ENCODE measurements at regions not wholly inside any gene's neighbourhood (a gene's known extent, or its start where the extent isn't known, plus 50 kb on each side); places are given as distances from the start of the nearest gene placed in this dataset.

DNA sequence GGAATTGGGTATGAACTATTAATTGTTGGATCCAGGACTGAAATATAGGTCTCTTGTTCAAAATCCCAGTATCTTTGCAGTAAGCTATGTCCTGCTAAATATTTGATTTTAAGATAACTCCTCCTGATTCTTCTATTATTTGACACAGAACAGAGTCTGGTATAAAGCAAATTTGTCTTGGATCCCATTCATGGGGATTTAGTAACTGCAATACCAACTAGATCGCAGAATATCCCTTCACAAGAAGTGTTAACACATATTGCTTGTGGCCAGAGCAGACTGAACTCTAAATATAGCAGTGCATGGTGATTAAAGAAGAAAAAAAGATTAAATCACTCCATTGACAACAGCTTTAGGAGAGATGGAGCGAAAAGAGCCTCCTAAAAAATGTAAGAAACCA, 68.2 kb upstream of the ARHGAP42 start:
- DNase-seq (ENCODE audit: low read depth) = no peak
- H3K4me3 ChIP-seq (ENCODE audit: control insufficient read depth, low read depth, low read length) = no peak overlapping the region
- no peak for TF ChIP-seq CTCF (IDR thresholded peaks at IDR 0.05; ENCODE audit: control insufficient read depth, insufficient read depth, low read depth, low read length, missing control alignments)

GRCh38 chr11:100619484-100619883, 67.6 kb upstream of the ARHGAP42 start:
- DNase-seq (ENCODE audit: low read depth) = no peak
- no peak for TF ChIP-seq CTCF (IDR thresholded peaks at IDR 0.05; ENCODE audit: control insufficient read depth, insufficient read depth, low read depth, low read length, missing control alignments)
- H3K4me3 ChIP-seq (ENCODE audit: control insufficient read depth, low read depth, low read length) = no peak overlapping the region

DNA sequence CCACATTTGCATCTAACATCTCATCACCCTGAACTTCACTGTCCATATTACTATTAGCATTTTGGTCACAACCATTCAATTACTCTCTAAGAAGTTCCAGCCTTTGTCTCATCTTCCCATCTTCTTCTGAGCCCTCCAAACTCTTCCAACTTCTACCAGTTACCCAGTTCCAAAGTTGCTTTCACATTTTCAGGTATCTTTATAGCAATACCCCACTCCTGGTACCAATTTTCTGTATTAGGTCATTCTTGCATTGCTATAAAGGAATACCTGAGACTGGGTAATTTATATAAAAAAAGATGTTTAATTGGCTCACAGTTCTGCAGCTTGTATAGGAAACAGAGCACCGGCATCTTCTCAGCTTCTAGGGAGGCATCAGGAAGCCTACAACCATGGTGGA, 64.7 kb upstream of the ARHGAP42 start:
- TF ChIP-seq CTCF (IDR thresholded peaks at IDR 0.05; ENCODE audit: control insufficient read depth, insufficient read depth, low read depth, low read length, missing control alignments) = no peak
- DNase-seq (ENCODE audit: low read depth) = no peak
- H3K4me3 ChIP-seq (ENCODE audit: control insufficient read depth, low read depth, low read length) = no peak overlapping the region

DNA sequence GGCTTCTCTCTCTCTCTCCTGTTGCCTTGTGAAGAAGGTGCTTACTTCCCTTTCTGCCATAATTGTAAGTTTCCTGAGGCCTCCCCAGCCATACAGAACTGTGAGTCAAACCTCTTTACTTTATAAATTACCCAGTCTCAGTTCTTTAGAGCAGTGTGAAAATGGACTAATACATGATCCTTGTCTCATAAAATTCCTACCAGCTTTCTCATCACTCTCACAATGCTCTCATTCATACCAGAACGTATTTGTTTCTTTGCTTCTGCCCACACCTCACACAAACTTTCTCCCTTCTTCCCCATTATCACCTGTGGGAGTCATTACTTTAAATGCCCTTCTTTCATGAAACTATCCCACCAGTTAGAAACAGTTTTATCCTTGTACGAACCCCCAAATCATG, 62.7 kb upstream of the ARHGAP42 start:
- no peak overlapping the region for H3K4me3 ChIP-seq (ENCODE audit: control insufficient read depth, low read depth, low read length)
- DNase-seq (ENCODE audit: low read depth) = no peak
- no peak for TF ChIP-seq CTCF (IDR thresholded peaks at IDR 0.05; ENCODE audit: control insufficient read depth, insufficient read depth, low read depth, low read length, missing control alignments)

DNA sequence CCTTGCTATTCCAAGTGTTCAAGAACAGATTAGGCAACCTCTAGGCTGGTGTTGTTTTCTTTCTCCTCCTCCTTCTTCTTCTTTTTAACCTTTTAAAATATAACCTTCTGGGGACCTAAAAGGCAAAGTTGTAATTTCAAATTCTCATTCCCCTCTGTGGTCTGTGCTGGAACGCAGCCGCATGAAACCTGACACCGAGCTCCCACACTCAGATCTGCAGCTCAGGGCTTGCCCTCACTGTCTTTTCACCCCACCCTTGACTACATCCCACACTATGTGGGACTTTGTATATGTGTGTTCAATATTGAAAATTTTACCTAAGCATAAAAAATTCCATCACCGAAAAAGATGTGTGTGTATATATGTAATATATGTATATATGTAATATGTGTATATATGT, 62.0 kb upstream of the ARHGAP42 start:
- no peak for DNase-seq (ENCODE audit: low read depth)
- no peak for TF ChIP-seq CTCF (IDR thresholded peaks at IDR 0.05; ENCODE audit: control insufficient read depth, insufficient read depth, low read depth, low read length, missing control alignments)
- no peak overlapping the region for H3K4me3 ChIP-seq (ENCODE audit: control insufficient read depth, low read depth, low read length)

DNA sequence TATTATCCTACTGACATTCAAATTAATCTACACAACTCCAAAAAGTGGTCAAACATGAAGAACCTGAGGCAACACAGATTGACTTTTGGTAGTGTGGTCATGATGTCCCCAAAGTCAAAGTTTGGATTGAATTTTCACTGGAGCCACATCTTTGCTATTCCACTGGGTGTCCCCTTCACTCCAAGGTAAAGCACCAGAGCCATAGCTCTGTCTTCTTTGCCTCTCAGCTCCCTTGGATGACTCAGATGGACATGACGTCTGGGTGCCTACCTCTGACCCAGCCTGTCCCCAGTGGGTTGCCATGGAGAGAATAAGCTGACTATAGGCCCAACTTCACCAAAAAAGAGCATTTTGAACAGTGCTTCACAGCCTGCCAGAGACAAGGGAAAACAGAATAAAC, 57.4 kb upstream of the ARHGAP42 start:
- TF ChIP-seq CTCF (IDR thresholded peaks at IDR 0.05; ENCODE audit: control insufficient read depth, insufficient read depth, low read depth, low read length, missing control alignments) = no peak
- no peak overlapping the region for H3K4me3 ChIP-seq (ENCODE audit: control insufficient read depth, low read depth, low read length)
- no peak for DNase-seq (ENCODE audit: low read depth)

DNA sequence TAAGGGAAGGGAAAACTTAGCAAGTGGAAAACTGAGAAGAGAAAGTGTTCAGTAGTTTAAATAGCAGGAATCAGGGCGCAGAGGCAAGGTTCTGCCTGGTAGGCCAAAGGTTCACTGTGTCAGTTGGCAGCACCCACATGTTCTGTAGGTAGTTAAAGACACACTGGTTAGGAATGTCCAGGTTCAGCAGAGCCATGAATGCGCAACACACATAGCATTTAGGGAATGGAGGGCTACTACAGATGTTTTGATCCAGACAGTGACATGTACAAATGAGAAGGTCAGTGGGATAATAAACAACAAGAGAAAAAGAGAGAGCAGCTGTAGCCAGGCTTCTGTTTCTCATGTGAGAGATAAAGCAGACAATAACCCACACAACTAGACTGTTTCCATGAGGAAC, 56.2 kb upstream of the ARHGAP42 start:
- TF ChIP-seq CTCF (IDR thresholded peaks at IDR 0.05; ENCODE audit: control insufficient read depth, insufficient read depth, low read depth, low read length, missing control alignments) = no peak

More for the DNA sequence above, 56.2 kb upstream of the ARHGAP42 start:
- no peak overlapping the region for H3K4me3 ChIP-seq (ENCODE audit: control insufficient read depth, low read depth, low read length)
- no peak for DNase-seq (ENCODE audit: low read depth)
